ES-I3 (cell line): ENCODE measurements at regions not wholly inside any gene's neighbourhood (a gene's known extent, or its start where the extent isn't known, plus 50 kb on each side); places are given as distances from the start of the nearest gene placed in this dataset.
"Not testable (repeated sequence)": the region's sequence is repeated elsewhere in the genome, so short reads cannot be mapped to it uniquely, and the experiment has no call there.

Experiments used
- H3K36me3 ChIP-seq: 2 replicates; pipeline ENCODE4 v1.6.1; 2013; ENCODE audit warnings: mild to moderate bottlenecking, low read length, control low read depth, moderate library complexity; ENCODE audit not compliant: insufficient read depth
- H3K4me1 ChIP-seq: 2 replicates; pipeline ENCODE4 v1.6.1; 2013; ENCODE audit warnings: mild to moderate bottlenecking, control low read depth, low read length; ENCODE audit not compliant: insufficient read depth
- H3K9ac ChIP-seq: 2 replicates; pipeline ENCODE4 v1.6.1; 2013; ENCODE audit warnings: low read depth, mild to moderate bottlenecking, low read length, moderate library complexity
- H3K9me3 ChIP-seq: 2 replicates; pipeline ENCODE4 v1.6.1; 2013; ENCODE audit warnings: mild to moderate bottlenecking, low read length, moderate library complexity; ENCODE audit not compliant: control insufficient read depth, insufficient read depth

GRCh38 chr15:62352817-62353216 lies 187.7 kb upstream of the C2CD4B start:
- Histone ChIP-seq H3K9ac (no peak overlapping the region), H3K9me3 (no peaks in the 10 kb centered on the region), H3K36me3 (no peaks in the 10 kb centered on the region), H3K4me1 (no peaks in the 10 kb centered on the region)

- H3K36me3 ChIP-seq: no peaks in the 10 kb centered on the region
- no peaks in the 10 kb centered on the region; the same call in 1 of the 2 replicates for H3K9me3 ChIP-seq
- H3K4me1 ChIP-seq: no peaks in the 10 kb centered on the region
- H3K9ac ChIP-seq: no peak overlapping the region
These were observed 192.3 kb upstream of the C2CD4B start for GRCh38 chr15:62357431-62357830.

- Histone ChIP-seq H3K4me1 (no peaks in the 10 kb centered on the region), H3K9me3 (no peaks in the 10 kb centered on the region; the same call in 1 of the 2 replicates), H3K36me3 (no peaks in the 10 kb centered on the region), H3K9ac (no peak overlapping the region)
These were observed 194.3 kb upstream of the C2CD4B start for GRCh38 chr15:62359416-62359815.

GRCh38 chr15:62360332-62361097 lies 195.4 kb upstream of the C2CD4B start:
- no peaks in the 10 kb centered on the region; the same call in 1 of the 2 replicates for H3K9me3 ChIP-seq
- no peak overlapping the region for H3K9ac ChIP-seq
- no peaks in the 10 kb centered on the region for H3K36me3 ChIP-seq
- no peaks in the 10 kb centered on the region for H3K4me1 ChIP-seq

GRCh38 chr15:62362144-62362543 lies 197.1 kb upstream of the C2CD4B start:
- H3K9me3 ChIP-seq: no peaks in the 10 kb centered on the region; the same call in 1 of the 2 replicates
- no peaks in the 10 kb centered on the region for H3K4me1 ChIP-seq
- H3K36me3 ChIP-seq: no peaks in the 10 kb centered on the region

GRCh38 chr15:62362608-62363007 lies 197.5 kb upstream of the C2CD4B start:
- no peak overlapping the region for H3K9ac ChIP-seq
- H3K9me3 ChIP-seq: no peaks in the 10 kb centered on the region; the same call in 1 of the 2 replicates
- no peaks in the 10 kb centered on the region for H3K36me3 ChIP-seq
- H3K4me1 ChIP-seq: no peaks in the 10 kb centered on the region

More at GRCh38 chr15:62362144-62362543, 197.1 kb upstream of the C2CD4B start:
- no peak overlapping the region for H3K9ac ChIP-seq

GRCh38 chr15:62363913-62364312 lies 198.8 kb upstream of the C2CD4B start:
- Histone ChIP-seq H3K36me3 (no peaks in the 10 kb centered on the region), H3K4me1 (no peaks in the 10 kb centered on the region), H3K9ac (no peak overlapping the region), H3K9me3 (no peaks in the 10 kb centered on the region)

- Histone ChIP-seq H3K36me3 (no peaks in the 10 kb centered on the region), H3K9me3 (no peaks in the 10 kb centered on the region), H3K4me1 (no peaks in the 10 kb centered on the region), H3K9ac (no peak overlapping the region)
These were observed 200.8 kb upstream of the C2CD4B start for GRCh38 chr15:62365795-62366442.

- H3K9ac ChIP-seq: no peak overlapping the region
- no peaks in the 10 kb centered on the region for H3K4me1 ChIP-seq
- H3K36me3 ChIP-seq: no peaks in the 10 kb centered on the region
These were observed 204.4 kb upstream of the C2CD4B start for GRCh38 chr15:62369454-62369853.

GRCh38 chr15:62371683-62372082 lies 206.6 kb upstream of the C2CD4B start:
- H3K36me3 ChIP-seq, H3K9ac ChIP-seq, H3K9me3 ChIP-seq, H3K4me1 ChIP-seq: not testable (repeated sequence)

More at GRCh38 chr15:62369454-62369853, 204.4 kb upstream of the C2CD4B start:
- H3K9me3 ChIP-seq: no peaks in the 10 kb centered on the region

GRCh38 chr15:62377736-62378480 lies 212.8 kb upstream of the C2CD4B start:
- Histone ChIP-seq H3K9me3 (no peaks in the 10 kb centered on the region), H3K4me1 (no peaks in the 10 kb centered on the region), H3K36me3 (no peaks in the 10 kb centered on the region), H3K9ac (no peak overlapping the region)

GRCh38 chr15:62378772-62379498 lies 213.8 kb upstream of the C2CD4B start:
- Histone ChIP-seq H3K9me3 (no peaks in the 10 kb centered on the region), H3K9ac (no peak overlapping the region), H3K4me1 (no peaks in the 10 kb centered on the region), H3K36me3 (no peaks in the 10 kb centered on the region)

- Histone ChIP-seq H3K9me3 (no peaks in the 10 kb centered on the region), H3K9ac (no peak overlapping the region), H3K4me1 (no peaks in the 10 kb centered on the region), H3K36me3 (no peaks in the 10 kb centered on the region)
These were observed 214.9 kb upstream of the C2CD4B start for GRCh38 chr15:62380011-62380410.

- H3K4me1 ChIP-seq: no peaks in the 10 kb centered on the region
- H3K9me3 ChIP-seq: no peaks in the 10 kb centered on the region
- no peak overlapping the region for H3K9ac ChIP-seq
- no peaks in the 10 kb centered on the region for H3K36me3 ChIP-seq
These were observed 217.0 kb upstream of the C2CD4B start for GRCh38 chr15:62382046-62382445.
